Fibroblast of lung (primary cell): ENCODE measurements at regions not wholly inside any gene's neighbourhood (a gene's known extent, or its start where the extent isn't known, plus 50 kb on each side); places are given as distances from the start of the nearest gene placed in this dataset.

Experiments used
- DNase-seq, 2 donors: peaks; one replicate each; pipeline versions ENCODE4 v3.0.0 to v3.0.0-alpha.2; 2010; ENCODE audit warnings: low read depth in 2 of 2
- H2AFZ ChIP-seq: 2 replicates; pipeline ENCODE4 v1.5.1; 2012; ENCODE audit warnings: low read length, control low read depth, inconsistent platforms
- H3K27ac ChIP-seq: 2 replicates; pipeline ENCODE4 v1.5.1; 2011; ENCODE audit warnings: low read length, control low read depth; ENCODE audit not compliant: insufficient read depth
- H3K27me3 ChIP-seq: 2 replicates; pipeline ENCODE4 v1.5.1; 2011; ENCODE audit warnings: mild to moderate bottlenecking, low read length; ENCODE audit not compliant: control insufficient read depth, insufficient read depth
- H3K36me3 ChIP-seq: 2 replicates; pipeline ENCODE4 v1.5.1; 2011; ENCODE audit warnings: low read length; ENCODE audit not compliant: control insufficient read depth, insufficient read depth
- H3K4me1 ChIP-seq: 2 replicates; pipeline ENCODE4 v1.5.1; 2011; ENCODE audit warnings: low read length; ENCODE audit not compliant: control insufficient read depth, insufficient read depth; ENCODE audit errors: extremely low read depth
- H3K4me2 ChIP-seq: 2 replicates; pipeline ENCODE4 v1.5.1; 2011; ENCODE audit warnings: low read length, control low read depth; ENCODE audit not compliant: insufficient read depth; ENCODE audit errors: extremely low read depth
- H3K4me3 ChIP-seq, 4 experiments: fragments of 200-600 bp in 1 of 4; sonication (generic) in 1 of 4; replicated peaks in 1 of 4; 2 replicates each; pipeline ENCODE4 v1.5.1; 2011 to 2016; ENCODE audit warnings: low read length in 4 of 4, low read depth in 3 of 4, mild to moderate bottlenecking in 3 of 4, control low read depth in 2 of 4, inconsistent platforms in 1 of 4, mixed read lengths in 1 of 4; ENCODE audit not compliant: insufficient read depth in 1 of 4; ENCODE audit errors: control extremely low read depth in 1 of 4
- H3K79me2 ChIP-seq: 2 replicates; pipeline ENCODE4 v1.5.1; 2012; ENCODE audit warnings: mild to moderate bottlenecking, low read length, inconsistent platforms; ENCODE audit not compliant: control insufficient read depth, insufficient read depth
- H3K9ac ChIP-seq: 2 replicates; pipeline ENCODE4 v1.5.1; 2011; ENCODE audit warnings: mild to moderate bottlenecking, low read length, control low read depth; ENCODE audit not compliant: insufficient read depth
- H3K9me3 ChIP-seq: 2 replicates; pipeline ENCODE4 v1.5.1; 2012; ENCODE audit warnings: low read depth, low read length; ENCODE audit not compliant: control insufficient read depth, insufficient read depth
- H4K20me1 ChIP-seq: 2 replicates; pipeline ENCODE4 v1.5.1; 2011; ENCODE audit warnings: low read length; ENCODE audit not compliant: control insufficient read depth, insufficient read depth; ENCODE audit errors: extremely low read depth
- EZH2 ChIP-seq: IDR thresholded peaks from 2 replicates; pipeline ENCODE4 v1.5.1; 2012; ENCODE audit warnings: low read length, control low read depth, mild to moderate bottlenecking; ENCODE audit errors: missing control alignments
- TF ChIP-seq, protein P1 (sequence below), 2 donors: IDR thresholded peaks in 1 of 2; conservative IDR thresholded peaks in 1 of 2; 1 replicate in 1 of 2; 2 replicates in 1 of 2; pipeline ENCODE4 v1.5.1; 2011 to 2012; ENCODE audit warnings: low read length in 2 of 2, control low read depth in 1 of 2, inconsistent platforms in 1 of 2, low read depth in 1 of 2, mild to moderate bottlenecking in 1 of 2

- Histone ChIP-seq H3K9ac (no peak overlapping the region), H3K27ac (no peak overlapping the region), H3K4me2 (no peak overlapping the region), H2AFZ (no peak overlapping the region), H3K9me3 (no peaks in the 10 kb centered on the region), H4K20me1 (no peaks in the 10 kb centered on the region), H3K79me2 (peaks cover 28% of the 10 kb centered on the region), H3K36me3 (no peaks in the 10 kb centered on the region), H3K4me1 (no peaks in the 10 kb centered on the region), H3K4me3 (no peak overlapping the region), H3K27me3 (no peaks in the 10 kb centered on the region)
- no peak for DNase-seq
- TF ChIP-seq EZH2, result no peak
- TF ChIP-seq, protein P1, sequence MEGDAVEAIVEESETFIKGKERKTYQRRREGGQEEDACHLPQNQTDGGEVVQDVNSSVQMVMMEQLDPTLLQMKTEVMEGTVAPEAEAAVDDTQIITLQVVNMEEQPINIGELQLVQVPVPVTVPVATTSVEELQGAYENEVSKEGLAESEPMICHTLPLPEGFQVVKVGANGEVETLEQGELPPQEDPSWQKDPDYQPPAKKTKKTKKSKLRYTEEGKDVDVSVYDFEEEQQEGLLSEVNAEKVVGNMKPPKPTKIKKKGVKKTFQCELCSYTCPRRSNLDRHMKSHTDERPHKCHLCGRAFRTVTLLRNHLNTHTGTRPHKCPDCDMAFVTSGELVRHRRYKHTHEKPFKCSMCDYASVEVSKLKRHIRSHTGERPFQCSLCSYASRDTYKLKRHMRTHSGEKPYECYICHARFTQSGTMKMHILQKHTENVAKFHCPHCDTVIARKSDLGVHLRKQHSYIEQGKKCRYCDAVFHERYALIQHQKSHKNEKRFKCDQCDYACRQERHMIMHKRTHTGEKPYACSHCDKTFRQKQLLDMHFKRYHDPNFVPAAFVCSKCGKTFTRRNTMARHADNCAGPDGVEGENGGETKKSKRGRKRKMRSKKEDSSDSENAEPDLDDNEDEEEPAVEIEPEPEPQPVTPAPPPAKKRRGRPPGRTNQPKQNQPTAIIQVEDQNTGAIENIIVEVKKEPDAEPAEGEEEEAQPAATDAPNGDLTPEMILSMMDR (conservative IDR thresholded peaks at IDR 0.05 in 1 of 2, IDR thresholded peaks at IDR 0.05 in 1 of 2; ENCODE audit: low read depth in 1 of 2, low read length in 2 of 2), result no peak
These were observed 103.8 kb downstream of the HAUS1 start for GRCh38 chr18:46207985-46208384.

DNA sequence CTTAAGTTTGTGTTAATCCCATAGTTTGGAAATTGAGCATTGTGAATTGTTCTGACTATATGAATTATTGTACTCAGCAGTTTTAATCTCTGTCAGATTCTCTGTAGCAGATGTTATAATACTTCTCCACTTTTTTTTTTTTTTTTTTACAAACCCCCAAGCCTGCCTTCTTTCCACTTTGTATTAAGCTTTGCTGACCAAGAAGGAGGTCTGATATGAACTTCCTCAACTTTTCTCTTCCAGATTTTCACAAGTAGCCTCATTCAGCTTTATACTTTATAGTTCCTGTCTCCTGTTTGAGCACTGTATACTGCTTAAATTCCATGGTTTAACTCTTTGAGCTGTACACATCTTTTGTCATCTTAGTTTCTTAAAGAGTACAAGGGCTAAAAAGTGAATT lies 105.0 kb downstream of the HAUS1 start:
- Histone ChIP-seq H3K9ac (no peak overlapping the region), H3K79me2 (peaks cover 29% of the 10 kb centered on the region), H3K27ac (no peak overlapping the region), H3K4me1 (no peaks in the 10 kb centered on the region), H3K27me3 (no peaks in the 10 kb centered on the region), H3K4me2 (no peak overlapping the region), H3K36me3 (no peaks in the 10 kb centered on the region), H2AFZ (no peak overlapping the region), H4K20me1 (peaks cover 3% of the 10 kb centered on the region), H3K9me3 (no peaks in the 10 kb centered on the region), H3K4me3 (no peak overlapping the region)
- no peak for TF ChIP-seq EZH2
- TF ChIP-seq, protein P1 (conservative IDR thresholded peaks at IDR 0.05 in 1 of 2, IDR thresholded peaks at IDR 0.05 in 1 of 2; ENCODE audit: low read depth in 1 of 2, low read length in 2 of 2), result no peak
- no peak for DNase-seq

DNA sequence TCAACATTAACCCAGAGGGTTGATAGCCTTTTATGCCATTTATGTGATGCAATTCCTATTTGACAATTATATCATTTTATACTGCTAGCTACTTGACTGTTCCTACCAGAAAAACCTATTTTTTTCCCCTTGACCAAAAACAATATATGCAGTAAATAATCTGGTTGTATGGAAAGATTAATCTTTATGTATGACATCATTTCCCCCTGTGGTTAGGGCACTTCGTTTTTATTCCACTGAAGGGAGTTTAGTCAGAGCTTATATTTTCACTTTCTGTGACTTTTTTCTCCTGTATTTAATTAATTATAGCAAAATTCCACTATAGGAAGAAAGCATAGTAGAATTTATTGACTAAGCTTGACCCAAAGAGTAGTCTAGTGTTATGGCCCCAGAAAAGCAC lies 107.6 kb downstream of the HAUS1 start:
- peaks cover 4% of the 10 kb centered on the region for H4K20me1 ChIP-seq
- H3K9me3 ChIP-seq, result no peaks in the 10 kb centered on the region
- H3K4me3 ChIP-seq, result no peak overlapping the region
- H3K4me2 ChIP-seq, result no peak overlapping the region
- TF ChIP-seq, protein P1 (conservative IDR thresholded peaks at IDR 0.05 in 1 of 2, IDR thresholded peaks at IDR 0.05 in 1 of 2; ENCODE audit: low read depth in 1 of 2, low read length in 2 of 2), result no peak
- TF ChIP-seq EZH2, result no peak
- H3K79me2 ChIP-seq, result peaks cover 35% of the 10 kb centered on the region
- no peaks in the 10 kb centered on the region for H3K27me3 ChIP-seq
- H2AFZ ChIP-seq, result no peak overlapping the region
- H3K27ac ChIP-seq, result no peak overlapping the region
- no peaks in the 10 kb centered on the region for H3K36me3 ChIP-seq
- H3K9ac ChIP-seq, result no peak overlapping the region
- no peaks in the 10 kb centered on the region for H3K4me1 ChIP-seq
- peak; percentile 37 to 66 for DNase-seq
